ENCODE measurements at regions not wholly inside any gene's neighbourhood (a gene's known extent, or its start where the extent isn't known, plus 50 kb on each side); places are given as distances from the start of the nearest gene placed in this dataset.

DNA sequence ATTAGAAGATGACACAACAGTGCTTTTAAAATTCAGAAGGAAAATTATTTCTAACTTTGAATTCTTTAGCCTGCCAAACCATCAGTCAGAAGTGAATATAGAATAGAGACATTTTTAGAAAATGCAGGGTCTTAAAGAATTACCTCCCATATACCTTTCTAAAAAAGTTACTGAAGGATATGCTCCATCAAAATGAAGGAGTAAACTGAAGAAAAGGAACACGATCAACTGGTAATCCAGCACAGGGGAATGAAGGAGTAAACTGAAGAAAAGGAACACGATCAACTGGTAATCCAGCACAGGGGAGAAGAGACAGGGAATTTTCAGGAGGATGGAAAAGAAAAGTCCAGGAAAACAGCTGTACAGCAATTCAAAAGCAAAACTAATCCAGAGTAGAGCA lies 75.4 kb upstream of the LDLRAD3 start:
- no peak for DNase-seq (ENCODE audit: low read depth in 2 of 2)
- no peak overlapping the region for H3K4me3 ChIP-seq (replicated peaks in 1 of 4; ENCODE audit: control extremely low read depth in 1 of 4, insufficient read depth in 1 of 4, low read depth in 3 of 4, low read length in 4 of 4)
- H3K9me3 ChIP-seq (ENCODE audit: control insufficient read depth, insufficient read depth, low read depth, low read length), result no peaks in the 10 kb centered on the region
- no peaks in the 10 kb centered on the region for H3K36me3 ChIP-seq (ENCODE audit: control insufficient read depth, insufficient read depth, low read length)
- H2AFZ ChIP-seq (ENCODE audit: low read length), result no peak overlapping the region
- H3K27ac ChIP-seq (ENCODE audit: insufficient read depth, low read length), result no peak overlapping the region
- peaks cover 3% of the 10 kb centered on the region for H3K27me3 ChIP-seq (ENCODE audit: control insufficient read depth, insufficient read depth, low read length)
- TF ChIP-seq, protein P1, sequence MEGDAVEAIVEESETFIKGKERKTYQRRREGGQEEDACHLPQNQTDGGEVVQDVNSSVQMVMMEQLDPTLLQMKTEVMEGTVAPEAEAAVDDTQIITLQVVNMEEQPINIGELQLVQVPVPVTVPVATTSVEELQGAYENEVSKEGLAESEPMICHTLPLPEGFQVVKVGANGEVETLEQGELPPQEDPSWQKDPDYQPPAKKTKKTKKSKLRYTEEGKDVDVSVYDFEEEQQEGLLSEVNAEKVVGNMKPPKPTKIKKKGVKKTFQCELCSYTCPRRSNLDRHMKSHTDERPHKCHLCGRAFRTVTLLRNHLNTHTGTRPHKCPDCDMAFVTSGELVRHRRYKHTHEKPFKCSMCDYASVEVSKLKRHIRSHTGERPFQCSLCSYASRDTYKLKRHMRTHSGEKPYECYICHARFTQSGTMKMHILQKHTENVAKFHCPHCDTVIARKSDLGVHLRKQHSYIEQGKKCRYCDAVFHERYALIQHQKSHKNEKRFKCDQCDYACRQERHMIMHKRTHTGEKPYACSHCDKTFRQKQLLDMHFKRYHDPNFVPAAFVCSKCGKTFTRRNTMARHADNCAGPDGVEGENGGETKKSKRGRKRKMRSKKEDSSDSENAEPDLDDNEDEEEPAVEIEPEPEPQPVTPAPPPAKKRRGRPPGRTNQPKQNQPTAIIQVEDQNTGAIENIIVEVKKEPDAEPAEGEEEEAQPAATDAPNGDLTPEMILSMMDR (conservative IDR thresholded peaks at IDR 0.05 in 1 of 2, IDR thresholded peaks at IDR 0.05 in 1 of 2; ENCODE audit: low read depth in 1 of 2, low read length in 2 of 2), result no peak
- TF ChIP-seq EZH2 (IDR thresholded peaks at IDR 0.05; ENCODE audit: low read length, missing control alignments), result no peak
- no peak overlapping the region for H3K4me2 ChIP-seq (ENCODE audit: extremely low read depth, insufficient read depth, low read length)
- H4K20me1 ChIP-seq (ENCODE audit: control insufficient read depth, extremely low read depth, insufficient read depth, low read length), result no peaks in the 10 kb centered on the region
- H3K9ac ChIP-seq (ENCODE audit: insufficient read depth, low read length), result no peak overlapping the region
- no peaks in the 10 kb centered on the region for H3K79me2 ChIP-seq (ENCODE audit: control insufficient read depth, insufficient read depth, low read length)
- H3K4me1 ChIP-seq (ENCODE audit: control insufficient read depth, extremely low read depth, insufficient read depth, low read length), result no peaks in the 10 kb centered on the region

DNA sequence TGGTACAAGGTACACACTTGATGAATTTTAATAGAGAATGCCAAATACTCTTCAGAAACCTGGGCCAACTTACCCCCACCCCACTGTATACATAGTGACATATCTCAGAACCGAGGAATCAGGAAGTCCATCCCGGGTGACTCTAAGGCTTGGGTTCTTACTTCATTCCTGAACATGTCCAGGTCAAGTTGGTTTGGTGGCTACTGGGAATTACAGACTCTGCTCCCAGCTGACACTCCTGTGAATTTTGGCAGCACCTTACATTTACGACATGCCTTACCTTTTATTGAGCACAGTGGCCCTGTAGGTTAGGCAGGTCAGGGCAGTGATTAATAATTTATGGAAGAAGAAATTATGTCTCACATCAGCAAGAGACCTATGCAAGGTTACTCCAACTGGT lies 70.1 kb upstream of the LDLRAD3 start:
- no peaks in the 10 kb centered on the region for H4K20me1 ChIP-seq (ENCODE audit: control insufficient read depth, extremely low read depth, insufficient read depth, low read length)
- H3K9me3 ChIP-seq (ENCODE audit: control insufficient read depth, insufficient read depth, low read depth, low read length), result no peaks in the 10 kb centered on the region
- no peak overlapping the region for H3K27ac ChIP-seq (ENCODE audit: insufficient read depth, low read length)
- H3K9ac ChIP-seq (ENCODE audit: insufficient read depth, low read length), result no peak overlapping the region
- H3K36me3 ChIP-seq (ENCODE audit: control insufficient read depth, insufficient read depth, low read length), result no peaks in the 10 kb centered on the region
- peaks cover 14% of the 10 kb centered on the region for H3K27me3 ChIP-seq (ENCODE audit: control insufficient read depth, insufficient read depth, low read length)
- H3K4me1 ChIP-seq (ENCODE audit: control insufficient read depth, extremely low read depth, insufficient read depth, low read length), result no peaks in the 10 kb centered on the region
- TF ChIP-seq EZH2 (IDR thresholded peaks at IDR 0.05; ENCODE audit: low read length, missing control alignments), result no peak
- TF ChIP-seq, protein P1 (conservative IDR thresholded peaks at IDR 0.05 in 1 of 2, IDR thresholded peaks at IDR 0.05 in 1 of 2; ENCODE audit: low read depth in 1 of 2, low read length in 2 of 2), result no peak
- DNase-seq (ENCODE audit: low read depth in 2 of 2), result no peak
- H2AFZ ChIP-seq (ENCODE audit: low read length), result no peak overlapping the region
- H3K4me2 ChIP-seq (ENCODE audit: extremely low read depth, insufficient read depth, low read length), result no peak overlapping the region
- no peaks in the 10 kb centered on the region for H3K79me2 ChIP-seq (ENCODE audit: control insufficient read depth, insufficient read depth, low read length)
- H3K4me3 ChIP-seq (replicated peaks in 1 of 4; ENCODE audit: control extremely low read depth in 1 of 4, insufficient read depth in 1 of 4, low read depth in 3 of 4, low read length in 4 of 4), result no peak overlapping the region

GRCh38 chr11:35874751-35875450 lies 69.0 kb upstream of the LDLRAD3 start:
- H3K9ac ChIP-seq (ENCODE audit: insufficient read depth, low read length), result no peak overlapping the region
- no peak for TF ChIP-seq EZH2 (IDR thresholded peaks at IDR 0.05; ENCODE audit: low read length, missing control alignments)
- TF ChIP-seq, protein P1 (conservative IDR thresholded peaks at IDR 0.05 in 1 of 2, IDR thresholded peaks at IDR 0.05 in 1 of 2; ENCODE audit: low read depth in 1 of 2, low read length in 2 of 2), result no peak
- no peak for DNase-seq (ENCODE audit: low read depth in 2 of 2)
- H3K27ac ChIP-seq (ENCODE audit: insufficient read depth, low read length), result no peak overlapping the region
- no peaks in the 10 kb centered on the region for H3K36me3 ChIP-seq (ENCODE audit: control insufficient read depth, insufficient read depth, low read length)
- H4K20me1 ChIP-seq (ENCODE audit: control insufficient read depth, extremely low read depth, insufficient read depth, low read length), result no peaks in the 10 kb centered on the region
- no peak overlapping the region for H3K4me2 ChIP-seq (ENCODE audit: extremely low read depth, insufficient read depth, low read length)
- H3K4me1 ChIP-seq (ENCODE audit: control insufficient read depth, extremely low read depth, insufficient read depth, low read length), result no peaks in the 10 kb centered on the region
- no peaks in the 10 kb centered on the region for H3K9me3 ChIP-seq (ENCODE audit: control insufficient read depth, insufficient read depth, low read depth, low read length)
- H3K79me2 ChIP-seq (ENCODE audit: control insufficient read depth, insufficient read depth, low read length), result no peaks in the 10 kb centered on the region
- peaks cover 17% of the 10 kb centered on the region for H3K27me3 ChIP-seq (ENCODE audit: control insufficient read depth, insufficient read depth, low read length)
- no peak overlapping the region for H3K4me3 ChIP-seq (replicated peaks in 1 of 4; ENCODE audit: control extremely low read depth in 1 of 4, insufficient read depth in 1 of 4, low read depth in 3 of 4, low read length in 4 of 4)
- no peak overlapping the region for H2AFZ ChIP-seq (ENCODE audit: low read length)
